ENCODE measurements at regions not wholly inside any gene's neighbourhood (a gene's known extent, or its start where the extent isn't known, plus 50 kb on each side); places are given as distances from the start of the nearest gene placed in this dataset.

DNA sequence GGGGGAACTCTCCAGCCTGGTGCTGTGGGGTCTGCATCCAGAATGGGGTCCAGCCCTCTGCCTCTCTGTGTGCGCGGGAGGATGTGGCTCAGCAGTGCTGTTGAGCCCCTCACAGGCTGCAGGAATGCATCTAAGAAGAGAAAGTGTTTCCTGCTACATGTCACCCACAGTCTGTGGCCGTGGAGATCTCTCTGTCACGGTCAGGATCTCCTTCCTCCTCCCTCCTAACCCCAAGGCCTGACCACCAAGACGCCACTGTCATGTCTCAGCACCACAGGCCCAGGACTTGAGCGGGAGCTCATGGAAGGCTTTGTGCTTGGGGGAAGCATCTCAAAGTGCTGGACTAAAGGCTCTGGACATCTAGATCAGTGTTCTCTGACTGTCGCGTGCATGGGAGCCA lies 90.1 kb downstream of the SREK1 start:
- peaks cover 19% of the 10 kb centered on the region for H3K27me3 Mint-ChIP-seq
- H3K27ac Mint-ChIP-seq: no peak overlapping the region
- H3K9me3 Mint-ChIP-seq: no peaks in the 10 kb centered on the region
- no peak for ATAC-seq
- H3K4me3 Mint-ChIP-seq: no peak overlapping the region
- no peaks in the 10 kb centered on the region for H3K36me3 Mint-ChIP-seq
- H3K4me1 Mint-ChIP-seq: no peaks in the 10 kb centered on the region

GRCh38 chr5:66238435-66238834 lies 94.3 kb downstream of the SREK1 start:
- Mint-ChIP-seq H3K36me3 (no peaks in the 10 kb centered on the region), H3K4me1 (no peaks in the 10 kb centered on the region), H3K27me3 (peaks cover 19% of the 10 kb centered on the region), H3K27ac (no peak overlapping the region), H3K4me3 (no peak overlapping the region), H3K9me3 (no peaks in the 10 kb centered on the region)
- ATAC-seq: no peak

- H3K27me3 Mint-ChIP-seq: peaks cover 19% of the 10 kb centered on the region
- no peak for ATAC-seq
- H3K4me3 Mint-ChIP-seq: no peak overlapping the region
- H3K27ac Mint-ChIP-seq: no peak overlapping the region
- H3K9me3 Mint-ChIP-seq: no peaks in the 10 kb centered on the region
- H3K4me1 Mint-ChIP-seq: no peaks in the 10 kb centered on the region
- H3K36me3 Mint-ChIP-seq: no peaks in the 10 kb centered on the region
These were observed 94.9 kb downstream of the SREK1 start for GRCh38 chr5:66239034-66239433.

DNA sequence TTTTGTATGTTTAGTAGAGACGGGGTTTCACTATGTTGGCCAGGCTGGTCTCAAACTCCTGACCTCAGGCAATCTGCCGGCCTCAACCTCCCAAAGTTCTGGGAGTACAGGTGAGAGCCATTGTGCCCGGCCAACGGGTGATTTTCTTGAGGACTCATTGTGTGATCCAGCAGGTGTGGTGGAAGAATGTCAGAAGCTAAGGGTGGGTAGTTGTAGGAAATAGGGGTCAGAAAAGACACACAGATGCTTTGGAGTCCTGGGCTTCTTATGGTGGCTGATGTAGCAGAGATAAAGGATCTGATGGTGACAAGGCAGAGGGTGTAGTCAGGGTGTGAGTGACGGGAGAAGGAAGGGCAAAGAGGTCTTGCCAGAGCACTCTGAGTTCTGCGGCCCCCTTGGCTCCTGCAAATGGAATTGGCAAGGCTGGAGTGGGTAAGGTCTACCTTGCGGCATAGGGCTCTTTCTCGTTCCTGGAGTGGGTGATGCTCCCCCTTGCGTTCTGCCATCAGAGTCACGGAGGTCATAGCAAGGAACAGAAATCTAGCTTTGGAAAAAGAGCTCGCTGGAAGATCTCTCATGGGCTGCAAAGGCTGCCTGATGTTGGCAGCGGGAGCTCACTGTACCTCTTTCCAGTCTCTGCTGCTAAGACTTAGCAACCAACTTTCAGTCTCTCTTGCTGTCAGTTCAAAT lies 97.2 kb downstream of the SREK1 start:
- ATAC-seq: no peak
- no peaks in the 10 kb centered on the region for H3K9me3 Mint-ChIP-seq
- no peaks in the 10 kb centered on the region for H3K36me3 Mint-ChIP-seq
- no peak overlapping the region for H3K4me3 Mint-ChIP-seq
- peaks cover 5% of the 10 kb centered on the region for H3K27me3 Mint-ChIP-seq
- H3K4me1 Mint-ChIP-seq: no peaks in the 10 kb centered on the region
- no peak overlapping the region for H3K27ac Mint-ChIP-seq

DNA sequence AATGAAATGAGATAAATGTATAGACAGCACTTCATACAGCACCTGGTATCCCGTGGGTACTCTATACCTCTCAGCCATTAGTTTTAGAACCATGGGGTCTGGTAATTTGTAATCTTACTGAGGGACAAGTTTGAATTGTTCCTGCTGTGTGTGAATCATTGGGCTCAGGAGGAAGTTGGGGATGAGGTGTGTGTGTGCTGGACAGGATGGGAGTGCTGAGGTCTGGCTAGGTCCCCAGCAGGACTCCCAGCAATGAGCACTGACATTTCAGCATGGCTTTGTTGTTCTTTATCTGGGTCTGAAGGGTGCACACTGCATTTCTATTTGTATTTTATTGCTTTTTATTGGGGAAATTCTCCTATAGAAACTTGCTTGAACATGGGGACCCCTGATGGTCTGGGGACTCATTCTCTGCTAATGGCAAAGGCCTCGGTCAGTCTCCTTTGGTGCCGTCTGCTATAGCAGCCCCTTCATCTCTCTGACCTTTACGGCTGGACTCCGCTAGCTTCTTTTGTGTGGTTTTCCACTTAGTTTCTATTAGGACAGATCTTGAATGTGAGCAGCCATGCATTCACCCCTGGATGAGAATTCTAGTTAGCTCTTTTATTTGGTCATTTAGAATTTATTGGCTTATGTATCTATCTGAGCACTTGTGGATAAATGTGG lies 98.1 kb downstream of the SREK1 start:
- Mint-ChIP-seq H3K9me3 (no peaks in the 10 kb centered on the region), H3K36me3 (no peaks in the 10 kb centered on the region), H3K27me3 (no peaks in the 10 kb centered on the region), H3K4me3 (no peak overlapping the region), H3K27ac (no peak overlapping the region), H3K4me1 (no peaks in the 10 kb centered on the region)
- ATAC-seq: no peak

DNA sequence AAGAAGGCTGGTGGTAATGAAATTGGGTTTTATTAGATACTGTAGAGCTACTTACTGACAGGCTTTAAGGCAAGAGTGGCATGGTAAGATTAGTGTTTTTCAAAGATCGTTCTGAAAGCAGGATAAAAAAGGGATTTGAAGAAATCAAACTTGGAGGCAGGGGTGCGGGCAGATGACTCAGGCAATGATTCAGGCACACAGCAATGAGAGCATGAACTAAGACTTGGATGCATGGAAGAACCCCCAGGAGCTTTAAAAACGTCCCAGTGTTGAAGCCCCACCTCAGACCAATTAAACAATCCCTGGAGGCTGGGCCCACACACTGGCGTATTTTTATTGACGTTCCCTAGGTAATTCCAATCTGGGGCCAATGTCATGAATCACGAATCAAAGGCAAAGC lies 102.5 kb downstream of the SREK1 start:
- Mint-ChIP-seq H3K36me3 (no peaks in the 10 kb centered on the region), H3K27me3 (no peaks in the 10 kb centered on the region), H3K9me3 (no peaks in the 10 kb centered on the region), H3K4me3 (no peak overlapping the region), H3K27ac (no peak overlapping the region), H3K4me1 (no peaks in the 10 kb centered on the region)
- ATAC-seq: no peak

DNA sequence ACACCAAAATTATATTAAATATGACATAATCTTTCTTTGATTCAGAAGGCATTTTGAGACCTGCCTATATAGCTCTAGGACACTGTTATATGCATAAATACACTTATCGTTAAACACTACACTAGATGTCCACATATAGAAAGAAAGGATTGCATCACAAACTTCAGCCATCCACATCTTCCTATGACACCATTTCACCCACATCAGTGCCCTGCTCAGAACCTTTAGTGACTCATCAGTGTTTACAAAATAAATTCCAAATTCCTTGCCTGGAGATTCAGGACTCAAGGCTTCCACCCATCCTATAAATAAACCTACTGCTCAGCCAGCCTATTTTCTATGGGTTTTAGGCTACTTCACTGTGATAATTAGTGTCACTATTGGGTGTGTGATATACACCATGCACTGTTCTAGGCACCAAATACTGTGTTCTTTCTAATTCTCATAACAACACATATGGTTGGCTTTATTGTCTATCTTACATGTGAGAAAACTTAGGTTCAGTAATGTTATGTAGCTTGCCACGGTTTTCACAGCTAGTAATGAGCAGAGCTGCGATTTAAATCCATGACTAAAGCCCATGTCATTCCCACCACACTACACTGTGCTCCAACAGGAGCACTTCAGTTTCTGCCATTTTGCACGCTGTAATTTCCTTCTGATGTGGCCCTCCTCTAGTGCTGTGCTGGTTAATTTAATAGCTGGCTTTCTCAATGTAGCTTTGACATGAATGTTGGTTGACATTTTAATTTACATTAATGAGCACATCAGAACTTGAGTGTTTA lies 103.3 kb downstream of the SREK1 start:
- H3K27ac Mint-ChIP-seq: no peak overlapping the region
- no peak for ATAC-seq
- no peaks in the 10 kb centered on the region for H3K9me3 Mint-ChIP-seq
- no peak overlapping the region for H3K4me3 Mint-ChIP-seq
- H3K4me1 Mint-ChIP-seq: no peaks in the 10 kb centered on the region
- H3K27me3 Mint-ChIP-seq: no peaks in the 10 kb centered on the region
- H3K36me3 Mint-ChIP-seq: no peaks in the 10 kb centered on the region

DNA sequence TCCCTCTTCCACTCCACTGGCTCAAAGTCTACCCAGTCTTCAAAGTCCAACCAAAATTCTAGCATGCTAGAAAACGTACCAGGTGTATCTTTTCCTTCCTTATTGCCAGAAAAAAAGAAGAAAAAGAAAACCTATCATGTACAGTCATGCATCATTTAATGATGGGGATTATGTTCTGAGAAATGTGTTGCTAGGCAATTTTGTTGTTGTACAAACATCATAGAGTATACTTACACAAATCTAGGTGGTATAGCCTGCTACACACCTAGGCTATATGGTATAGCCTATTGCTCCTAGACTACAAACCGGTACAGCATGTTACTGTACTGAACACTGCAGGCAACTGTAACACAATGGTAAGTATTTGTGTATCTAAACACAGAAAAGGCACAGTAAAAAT lies 104.8 kb downstream of the SREK1 start:
- Mint-ChIP-seq H3K4me3 (no peak overlapping the region), H3K9me3 (no peaks in the 10 kb centered on the region), H3K4me1 (no peaks in the 10 kb centered on the region), H3K36me3 (no peaks in the 10 kb centered on the region), H3K27me3 (no peaks in the 10 kb centered on the region), H3K27ac (no peak overlapping the region)
- ATAC-seq: no peak

- H3K4me3 Mint-ChIP-seq: no peak overlapping the region
- ATAC-seq: no peak
- no peaks in the 10 kb centered on the region for H3K4me1 Mint-ChIP-seq
- no peaks in the 10 kb centered on the region for H3K27me3 Mint-ChIP-seq
- H3K27ac Mint-ChIP-seq: no peak overlapping the region
- no peaks in the 10 kb centered on the region for H3K9me3 Mint-ChIP-seq
- H3K36me3 Mint-ChIP-seq: no peaks in the 10 kb centered on the region
These were observed 105.8 kb downstream of the SREK1 start for GRCh38 chr5:66249920-66250319.

DNA sequence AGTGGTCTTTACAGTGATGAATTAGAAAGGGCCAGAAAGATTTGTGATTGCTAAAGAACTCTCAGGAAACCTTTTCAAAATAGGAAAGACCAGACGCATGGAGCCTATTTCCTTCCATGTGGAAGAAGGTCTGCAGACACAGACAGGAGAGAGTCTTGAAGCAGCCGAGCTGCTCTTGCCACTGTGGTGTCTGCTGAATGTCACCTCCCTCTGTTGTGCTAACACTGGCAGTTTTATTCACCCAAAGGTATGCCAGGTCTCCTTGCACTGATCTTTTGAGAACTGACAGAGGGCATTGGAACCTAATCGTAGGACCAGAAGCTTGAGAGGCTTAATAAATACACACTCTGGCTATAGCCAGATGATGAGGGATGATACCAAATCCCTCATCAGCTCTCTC lies 108.7 kb downstream of the SREK1 start:
- H3K4me1 Mint-ChIP-seq: peaks cover 8% of the 10 kb centered on the region
- no peaks in the 10 kb centered on the region for H3K36me3 Mint-ChIP-seq
- H3K27ac Mint-ChIP-seq: no peak overlapping the region
- no peak overlapping the region for H3K4me3 Mint-ChIP-seq
- H3K9me3 Mint-ChIP-seq: peaks cover 4% of the 10 kb centered on the region
- H3K27me3 Mint-ChIP-seq: no peaks in the 10 kb centered on the region
- ATAC-seq: no peak

DNA sequence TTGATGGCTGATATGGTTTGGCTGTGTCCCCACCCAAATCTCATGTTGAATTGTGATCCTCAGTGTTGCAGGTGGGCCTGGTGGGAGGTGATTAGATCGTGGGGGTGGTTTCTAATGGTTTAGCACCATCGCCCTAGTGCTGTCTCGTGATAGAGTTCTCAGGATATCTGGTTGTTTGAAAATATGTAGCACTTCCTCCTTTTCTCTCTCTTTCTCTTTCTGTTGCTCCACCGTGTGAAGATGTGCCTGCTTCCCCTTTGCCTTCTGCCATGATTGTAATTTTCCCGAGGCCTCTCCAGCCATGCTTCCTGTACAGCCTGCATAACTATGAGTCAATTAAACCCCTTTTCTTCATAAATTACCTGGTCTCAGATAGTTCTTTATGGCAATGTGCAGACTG lies 111.6 kb downstream of the SREK1 start:
- no peaks in the 10 kb centered on the region for H3K27me3 Mint-ChIP-seq
- peak overlapping the region; percentile 8 for H3K27ac Mint-ChIP-seq
- peak; percentile 43 for ATAC-seq
- no peak overlapping the region for H3K4me3 Mint-ChIP-seq
- no peaks in the 10 kb centered on the region for H3K36me3 Mint-ChIP-seq
- peaks cover 8% of the 10 kb centered on the region for H3K4me1 Mint-ChIP-seq
- H3K9me3 Mint-ChIP-seq: peaks cover 4% of the 10 kb centered on the region

DNA sequence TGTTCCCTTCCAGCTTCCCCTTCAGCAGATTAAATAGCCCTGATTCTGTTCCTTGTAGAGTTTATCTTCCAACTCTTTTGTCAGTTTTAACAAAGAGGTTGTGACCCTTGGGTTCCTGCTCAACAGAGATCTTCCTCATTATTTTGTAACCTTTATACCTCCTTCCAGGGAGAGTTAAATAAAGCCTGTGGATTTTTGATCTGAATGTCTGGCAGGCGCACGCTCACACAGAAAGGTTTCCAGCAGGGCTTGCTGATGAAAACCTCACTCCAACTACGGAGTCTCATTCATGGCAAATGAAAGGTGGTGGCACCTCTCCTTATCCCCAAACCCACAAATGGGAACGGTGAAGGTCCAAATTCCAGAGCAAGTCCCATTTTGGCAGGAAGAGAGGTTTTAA lies 129.0 kb downstream of the SREK1 start:
- Mint-ChIP-seq H3K4me1 (no peaks in the 10 kb centered on the region), H3K27ac (no peak overlapping the region), H3K36me3 (no peaks in the 10 kb centered on the region), H3K9me3 (no peaks in the 10 kb centered on the region), H3K4me3 (no peak overlapping the region), H3K27me3 (peaks cover 74% of the 10 kb centered on the region)
- ATAC-seq: no peak

DNA sequence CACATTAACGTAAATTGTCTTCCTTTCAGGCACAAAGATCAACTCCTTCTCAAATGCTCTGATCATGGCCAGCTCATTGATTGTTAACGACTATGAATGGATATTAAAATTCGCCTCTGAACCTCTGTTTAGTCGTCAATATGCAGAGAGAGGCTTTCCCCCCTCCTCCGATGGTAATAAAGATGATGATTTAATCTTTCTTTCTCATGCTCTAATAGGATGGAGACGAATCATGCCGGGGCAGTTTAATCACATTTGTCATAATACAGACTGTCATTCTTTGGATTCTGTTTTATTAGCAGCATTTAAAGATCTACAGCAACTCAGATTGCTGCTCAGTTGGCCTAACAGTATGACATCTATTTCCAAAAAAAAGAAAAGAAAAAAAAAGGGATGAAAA lies 132.9 kb downstream of the SREK1 start:
- peaks cover 8% of the 10 kb centered on the region for H3K4me1 Mint-ChIP-seq
- no peak for ATAC-seq
- H3K36me3 Mint-ChIP-seq: no peaks in the 10 kb centered on the region
- no peak overlapping the region for H3K27ac Mint-ChIP-seq
- H3K4me3 Mint-ChIP-seq: no peak overlapping the region
- no peaks in the 10 kb centered on the region for H3K9me3 Mint-ChIP-seq
- peaks cover 52% of the 10 kb centered on the region for H3K27me3 Mint-ChIP-seq

DNA sequence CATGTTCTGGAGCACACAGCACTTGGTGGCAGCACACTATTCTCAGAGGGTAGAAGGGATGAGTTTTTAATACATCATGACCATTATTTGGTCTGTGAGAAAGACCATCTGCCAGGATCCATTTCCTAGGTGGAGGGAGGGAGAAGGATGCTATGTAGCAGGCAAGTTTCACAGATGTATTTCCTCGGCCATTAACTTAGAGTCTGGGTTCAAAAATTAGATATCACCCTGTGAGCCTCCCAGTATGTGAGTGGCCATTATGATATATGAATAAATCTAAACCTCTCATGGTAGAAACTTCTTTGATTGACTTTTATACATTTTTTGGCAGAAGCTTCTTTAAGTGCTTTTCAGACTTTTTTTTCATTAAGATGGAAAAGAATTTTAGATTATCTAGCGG lies 133.9 kb downstream of the SREK1 start:
- H3K36me3 Mint-ChIP-seq: no peaks in the 10 kb centered on the region
- H3K9me3 Mint-ChIP-seq: no peaks in the 10 kb centered on the region
- H3K4me1 Mint-ChIP-seq: peaks cover 8% of the 10 kb centered on the region
- ATAC-seq: no peak
- H3K27ac Mint-ChIP-seq: no peak overlapping the region
- no peak overlapping the region for H3K4me3 Mint-ChIP-seq
- peaks cover 49% of the 10 kb centered on the region for H3K27me3 Mint-ChIP-seq

- Mint-ChIP-seq H3K36me3 (no peaks in the 10 kb centered on the region), H3K4me3 (no peak overlapping the region), H3K27me3 (peaks cover 19% of the 10 kb centered on the region), H3K27ac (no peak overlapping the region), H3K9me3 (no peaks in the 10 kb centered on the region), H3K4me1 (peaks cover 8% of the 10 kb centered on the region)
- ATAC-seq: no peak
These were observed 137.2 kb downstream of the SREK1 start for GRCh38 chr5:66281294-66281693.

Data from stimulated activated memory B cell treated with anti-CD40 and anti-IgM and Interleukin-4, amounts not matched to agents 10 μg/mL and 1 μg/mL and 100 μg/mL, for 72 hours (primary cell).